Endothelial cell of hepatic sinusoid (primary cell): ENCODE measurements at regions not wholly inside any gene's neighbourhood (a gene's known extent, or its start where the extent isn't known, plus 50 kb on each side); places are given as distances from the start of the nearest gene placed in this dataset.

ENCODE experiments used
- in situ Hi-C: cut with HindIII; loops from 2 replicates; pipeline ENCODE4 v1.10.0; 2017; ENCODE audit warnings: low sequenced_read_pairs

- in situ Hi-C loops, result no loop called here
Measured at GRCh38 chr13:70432276-70432805, 324.1 kb upstream of the KLHL1 start.

- in situ Hi-C loops, result no loop called here
Measured at GRCh38 chr13:70430256-70430655, 322.0 kb upstream of the KLHL1 start.

GRCh38 chr13:70424928-70425327, 316.7 kb upstream of the KLHL1 start:
- in situ Hi-C loops, result no loop called here

DNA sequence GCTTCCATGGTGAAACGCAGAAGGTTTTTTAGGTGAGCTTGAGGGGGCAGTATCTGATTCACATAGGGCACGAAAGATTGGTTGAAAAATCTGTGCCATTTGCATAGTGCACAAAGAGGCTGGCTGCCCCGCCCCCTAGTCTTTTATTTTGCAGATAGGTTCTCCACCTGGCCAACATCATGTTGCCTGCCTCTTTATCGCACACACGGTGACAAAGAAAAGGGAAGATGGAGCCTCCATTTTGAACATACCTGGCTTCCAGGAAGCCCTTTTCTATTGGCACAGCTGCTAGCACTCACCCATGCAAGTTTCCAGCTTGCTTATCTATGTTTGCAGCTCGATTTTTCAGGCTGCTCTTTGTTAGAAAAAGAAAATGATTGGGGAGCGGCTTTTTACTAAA, 316.2 kb upstream of the KLHL1 start:
- in situ Hi-C loops, result no loop called here

- in situ Hi-C loops, result no loop called here
Measured at GRCh38 chr13:70415136-70415535, 306.9 kb upstream of the KLHL1 start.

DNA sequence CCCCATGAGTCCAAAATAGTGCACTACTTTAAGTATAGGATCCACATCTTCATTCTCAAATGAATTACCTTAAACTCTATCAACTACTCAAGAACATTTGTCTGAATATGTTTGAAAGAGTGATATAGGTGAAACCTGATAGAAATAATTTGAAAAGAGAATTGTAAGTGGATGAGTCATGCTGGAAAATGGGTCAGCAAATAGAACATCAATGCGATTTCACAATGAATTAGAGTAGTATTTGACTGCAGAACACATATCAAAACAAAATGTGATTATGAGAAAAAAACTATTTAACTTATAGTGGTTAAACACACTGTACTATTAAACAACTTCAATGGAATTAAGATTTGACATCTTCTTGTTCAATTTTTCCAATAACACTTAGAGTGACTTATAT, 300.6 kb upstream of the KLHL1 start:
- in situ Hi-C loops, result no loop called here

DNA sequence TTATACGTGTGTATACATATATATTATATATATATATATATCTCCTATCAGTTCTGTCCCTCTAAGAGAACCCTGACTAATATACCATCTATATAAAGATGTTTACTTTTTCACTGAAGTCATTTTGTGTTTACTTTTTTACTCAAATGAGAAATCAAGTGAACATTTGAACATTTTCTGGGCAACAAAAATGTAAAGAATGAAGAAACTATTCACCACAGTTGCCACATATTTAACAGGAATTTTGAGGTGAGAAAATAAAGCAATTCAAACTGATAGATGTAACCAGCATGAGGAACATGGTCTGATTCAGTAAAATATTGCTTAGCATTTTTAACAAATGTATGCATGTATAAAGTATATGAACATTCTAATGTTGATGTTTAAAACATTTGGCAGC, 299.2 kb upstream of the KLHL1 start:
- in situ Hi-C loops, result no loop called here

DNA sequence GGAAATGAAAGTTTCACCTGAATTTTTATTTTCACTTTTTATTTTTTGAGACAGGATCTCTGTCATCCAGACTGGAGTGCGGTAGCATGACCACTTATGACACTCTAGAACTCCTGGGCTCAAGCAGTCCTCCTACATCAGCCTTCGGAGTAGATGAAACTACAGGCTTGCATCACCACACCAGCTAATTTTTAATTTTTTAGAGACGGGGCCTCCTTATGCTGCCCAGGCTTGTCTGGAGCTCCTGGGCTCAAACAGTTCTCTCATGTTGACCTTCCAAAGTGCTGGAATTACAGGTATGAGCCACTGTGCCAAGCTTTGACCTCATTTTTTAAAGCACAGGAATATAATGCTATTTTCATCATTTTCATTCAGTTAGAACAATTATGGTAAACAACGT, 297.0 kb upstream of the KLHL1 start:
- in situ Hi-C loops, result no loop called here

GRCh38 chr13:70394031-70394548, 285.8 kb upstream of the KLHL1 start:
- in situ Hi-C loops, result no loop called here

- in situ Hi-C loops, result no loop called here
Measured at GRCh38 chr13:70391678-70392077, 283.4 kb upstream of the KLHL1 start.

DNA sequence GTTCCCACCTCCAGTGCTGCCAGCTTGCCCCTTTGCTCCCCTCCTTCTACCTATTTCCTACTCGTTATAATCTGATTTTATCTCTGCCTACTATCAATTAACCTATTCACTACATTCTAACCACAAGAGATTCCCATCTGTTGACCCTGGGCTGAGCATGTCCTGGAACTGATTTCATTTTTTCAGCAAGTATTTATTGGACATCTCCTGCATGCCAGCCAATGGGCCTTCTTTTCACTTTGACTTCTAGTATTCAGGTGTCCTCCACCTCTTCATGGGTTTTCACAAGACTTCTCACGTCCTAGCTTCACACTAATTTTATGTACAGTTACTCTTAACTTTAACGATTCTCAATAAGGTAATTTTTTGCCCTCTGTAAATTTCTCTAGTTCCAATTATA, 282.7 kb upstream of the KLHL1 start:
- in situ Hi-C loops, result no loop called here

DNA sequence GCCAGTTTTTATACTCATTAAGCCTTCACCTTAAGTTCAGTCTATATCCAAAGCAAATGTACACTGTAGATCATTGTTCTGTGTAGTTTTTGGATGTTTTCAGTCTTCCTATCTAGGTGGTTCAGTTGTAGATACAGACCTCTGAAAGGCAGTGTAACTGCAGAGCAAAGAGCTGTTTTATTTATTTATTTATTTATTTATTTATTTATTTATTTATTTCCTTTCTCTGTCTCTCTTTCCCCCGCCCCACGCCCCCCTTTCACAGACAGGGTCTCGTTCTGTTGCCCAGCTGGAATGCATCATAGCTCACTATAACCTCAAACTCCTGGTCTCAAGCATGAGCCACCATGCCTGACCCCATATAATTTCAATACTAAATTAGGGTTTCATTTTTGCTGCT, 281.8 kb upstream of the KLHL1 start:
- in situ Hi-C loops, result no loop called here

- in situ Hi-C loops, result no loop called here
Measured at GRCh38 chr13:70388935-70389334, 280.7 kb upstream of the KLHL1 start.

DNA sequence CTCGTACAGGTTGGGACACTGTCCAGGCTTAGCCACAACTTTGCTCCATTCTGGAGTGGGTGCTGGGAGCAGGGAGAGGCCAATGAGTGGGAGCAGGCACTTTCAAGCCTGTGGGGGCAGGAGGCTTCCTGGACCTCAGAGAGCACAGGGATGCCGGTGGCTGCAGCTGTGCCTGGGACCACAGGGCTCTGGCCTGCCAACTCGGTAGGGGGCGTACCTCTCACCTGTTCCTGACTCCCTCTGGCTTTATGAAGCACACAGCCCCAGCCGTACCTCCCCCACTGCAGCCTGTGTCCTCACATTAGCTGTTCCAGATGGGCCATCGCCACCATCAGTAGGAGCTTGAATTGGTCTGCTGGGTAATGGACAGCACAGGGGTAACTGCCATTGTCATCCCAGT, 278.7 kb upstream of the KLHL1 start:
- in situ Hi-C loops, result no loop called here

DNA sequence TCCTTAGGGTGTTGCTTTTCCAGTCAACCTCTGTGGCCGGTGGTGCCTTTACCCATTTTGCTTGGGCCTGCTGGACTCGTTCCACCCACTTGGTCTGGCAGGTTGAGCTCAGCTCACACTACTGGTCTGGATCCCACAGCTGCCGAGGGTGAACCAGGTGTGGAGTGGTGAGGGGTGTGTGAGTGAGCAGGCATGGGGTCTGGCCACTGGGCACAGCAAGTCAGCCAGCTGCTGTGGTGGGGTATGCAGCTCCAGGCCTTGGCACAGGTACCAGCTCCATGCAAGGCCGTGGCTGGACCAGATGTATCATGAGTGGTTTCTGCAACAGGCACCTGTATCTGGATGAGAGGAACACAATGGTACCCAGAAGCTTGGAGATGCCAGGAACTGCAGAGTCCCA, 277.6 kb upstream of the KLHL1 start:
- in situ Hi-C loops, result no loop called here

DNA sequence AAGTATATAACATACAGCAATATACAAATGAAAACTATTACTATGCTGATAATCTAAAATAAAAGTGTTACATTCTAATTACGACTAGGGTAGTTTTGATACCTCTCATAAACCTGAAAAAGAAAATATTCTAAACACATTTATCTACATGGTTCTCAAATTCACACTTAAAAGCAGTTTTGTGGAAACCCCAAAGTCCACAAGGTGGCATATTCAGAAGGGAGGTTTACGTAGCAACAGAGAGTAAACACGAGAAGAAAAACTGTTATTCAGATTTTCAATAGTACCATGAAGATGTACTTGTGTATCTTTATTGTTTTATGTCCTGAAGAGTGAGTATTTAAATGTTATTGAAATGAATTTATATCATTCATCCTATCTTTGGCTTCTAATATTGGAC, 275.9 kb upstream of the KLHL1 start:
- in situ Hi-C loops, result no loop called here

- in situ Hi-C loops, result no loop called here
Measured at GRCh38 chr13:70380809-70381208, 272.6 kb upstream of the KLHL1 start.

DNA sequence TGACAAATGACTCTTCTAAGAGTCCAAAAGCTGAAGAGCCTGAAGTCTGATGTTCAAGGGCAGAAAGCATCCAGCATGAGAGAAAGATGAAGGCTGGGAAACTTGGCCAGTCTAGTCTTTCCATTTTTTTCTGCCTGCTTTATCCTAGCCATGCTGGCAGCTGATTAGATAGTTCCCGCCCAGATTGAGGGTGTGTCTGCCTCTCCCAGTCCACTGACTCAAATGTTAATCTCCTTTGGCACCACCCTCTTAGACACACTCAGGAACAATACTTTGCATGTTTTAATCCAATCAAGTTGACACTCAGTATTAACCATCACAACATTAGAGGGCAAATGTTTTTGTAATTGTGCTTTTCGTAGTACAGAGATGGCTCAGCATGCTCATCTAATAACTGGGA, 267.5 kb upstream of the KLHL1 start:
- in situ Hi-C loops, result no loop called here

GRCh38 chr13:70370924-70371323, 262.7 kb upstream of the KLHL1 start:
- in situ Hi-C loops, result no loop called here

DNA sequence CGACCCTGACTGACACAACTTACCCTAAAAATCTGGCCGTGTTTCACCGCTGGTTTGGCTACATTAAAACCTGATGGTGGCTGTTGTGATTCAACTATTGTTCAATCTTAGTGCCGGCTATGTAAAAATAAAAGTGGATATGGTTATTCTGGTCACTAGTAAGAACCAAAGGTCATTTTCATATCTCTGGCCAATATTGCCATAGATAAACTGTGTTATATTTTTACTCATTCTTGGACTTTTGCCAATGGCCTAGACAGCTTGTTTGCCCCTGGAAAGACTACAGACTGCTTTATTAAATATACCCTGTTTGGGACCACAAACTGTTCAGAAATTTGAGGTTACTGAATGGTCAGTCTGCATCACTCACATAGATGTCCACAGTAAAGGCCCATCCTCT, 258.5 kb upstream of the KLHL1 start:
- in situ Hi-C loops, result no loop called here

- in situ Hi-C loops, result no loop called here
Measured at GRCh38 chr13:70363991-70364390, 255.7 kb upstream of the KLHL1 start.

GRCh38 chr13:70362820-70363570, 254.7 kb upstream of the KLHL1 start:
- in situ Hi-C loops, result no loop called here

GRCh38 chr13:70357031-70357430, 248.8 kb upstream of the KLHL1 start:
- in situ Hi-C loops, result no loop called here
